ENCODE measurements at regions not wholly inside any gene's neighbourhood (a gene's known extent, or its start where the extent isn't known, plus 50 kb on each side); places are given as distances from the start of the nearest gene placed in this dataset.

- no peak for TF ChIP-seq EP300 (IDR thresholded peaks at IDR 0.05)
- no peak for TF ChIP-seq POLR2A (IDR thresholded peaks at IDR 0.05)
- TF ChIP-seq CTCF (IDR thresholded peaks at IDR 0.05): no peak
Measured at GRCh38 chr3:146374146-146374545, 95.2 kb downstream of the PLSCR2 start.

All from sigmoid colon (tissue), 4 donors.